SK-N-SH (cell line): ENCODE measurements at regions not wholly inside any gene's neighbourhood (a gene's known extent, or its start where the extent isn't known, plus 50 kb on each side); places are given as distances from the start of the nearest gene placed in this dataset.

ENCODE experiments used
- CTCF ChIA-PET: fragments of 300-600, 350-600 bp; formaldehyde crosslinking; extraction: SDS; loops from one replicate; lab custom pipeline; 2021; lab: Yijun Ruan, JAX
- POLR2A ChIA-PET: fragments of 350-600 bp; sonication (Branson Sonifier 250); formaldehyde crosslinking; extraction: SDS; loops from one replicate; lab custom pipeline; 2020; ENCODE audit warnings: antibody characterized with exemption, inconsistent platforms; lab: Yijun Ruan, JAX
- DNase-seq: peaks from one replicate; pipeline ENCODE4 v3.0.0; 2012
- H2AFZ ChIP-seq: fragments of 200-600 bp; sonication (generic); 2 replicates; pipeline ENCODE4 v1.8.1; 2016; ENCODE audit warnings: antibody characterized with exemption, mild to moderate bottlenecking, low read depth
- H3F3A ChIP-seq: fragments of 200-600 bp; sonication (generic); replicated peaks from 2 replicates; pipeline ENCODE3; 2016; ENCODE audit warnings: antibody characterized with exemption, mild to moderate bottlenecking; ENCODE audit not compliant: insufficient read depth
- H3K27ac ChIP-seq, 2 experiments: fragments of 200-500 bp in 1 of 2; fragments of 200-600 bp in 1 of 2; sonication (Bioruptor generic) in 1 of 2; sonication (generic), shearing (Covaris generic) in 1 of 2; 2 replicates each; pipeline versions ENCODE4 v1.5.1 to v1.6.1; 2014 to 2016; ENCODE audit warnings: low read depth in 2 of 2, inconsistent platforms in 1 of 2, low read length in 1 of 2, mild to moderate bottlenecking in 1 of 2, mixed read lengths in 1 of 2
- H3K27me3 ChIP-seq: fragments of 200-600 bp; sonication (generic), shearing (Covaris generic); 2 replicates; pipeline ENCODE4 v1.6.1; 2016; ENCODE audit warnings: mixed run types; ENCODE audit not compliant: insufficient read depth
- H3K36me3 ChIP-seq, 2 experiments: fragments of 200-500 bp in 1 of 2; fragments of 200-600 bp in 1 of 2; sonication (Bioruptor generic) in 1 of 2; sonication (generic) in 1 of 2; replicated peaks in 1 of 2; 2 replicates each; pipeline versions ENCODE3 to v1.5.1; 2014 to 2016; ENCODE audit warnings: low read length in 1 of 2, mild to moderate bottlenecking in 1 of 2; ENCODE audit not compliant: insufficient read depth in 2 of 2, control insufficient read depth in 1 of 2
- H3K4me1 ChIP-seq, 2 experiments: fragments of 200-500 bp in 1 of 2; fragments of 200-600 bp in 1 of 2; sonication (Bioruptor generic) in 1 of 2; sonication (generic), shearing (Covaris generic) in 1 of 2; 2 replicates each; pipeline versions ENCODE4 v1.5.1 to v1.6.1; 2014 to 2016; ENCODE audit warnings: low read depth in 1 of 2, low read length in 1 of 2, mixed run types in 1 of 2; ENCODE audit not compliant: insufficient read depth in 2 of 2, control insufficient read depth in 1 of 2
- H3K4me2 ChIP-seq: fragments of 200-600 bp; sonication (generic), shearing (Covaris generic); 2 replicates; pipeline ENCODE4 v1.6.1; 2017; ENCODE audit warnings: mixed run types
- H3K4me3 ChIP-seq, 2 experiments: fragments of 200-500 bp in 1 of 2; fragments of 200-600 bp in 1 of 2; sonication (Bioruptor generic) in 1 of 2; sonication (generic), shearing (Covaris generic) in 1 of 2; 2 replicates each; pipeline versions ENCODE4 v1.5.1 to v1.8.1; 2014 to 2016; ENCODE audit warnings: low read depth in 2 of 2, inconsistent platforms in 1 of 2, low read length in 1 of 2, mild to moderate bottlenecking in 1 of 2, mixed read lengths in 1 of 2, moderate library complexity in 1 of 2
- H3K79me2 ChIP-seq: fragments of 200-600 bp; sonication (generic); 2 replicates; pipeline ENCODE4 v1.8.1; 2017; ENCODE audit warnings: mild to moderate bottlenecking; ENCODE audit not compliant: insufficient read depth
- H3K9ac ChIP-seq: fragments of 200-600 bp; sonication (generic); 2 replicates; pipeline ENCODE4 v1.6.1; 2017; ENCODE audit warnings: mixed run types
- H3K9me2 ChIP-seq: fragments of 200-600 bp; sonication (generic); 2 replicates; pipeline ENCODE4 v1.6.1; 2017; ENCODE audit warnings: mixed run types
- H3K9me3 ChIP-seq: fragments of 200-600 bp; sonication (generic); 2 replicates; pipeline ENCODE4 v1.6.1; 2017; ENCODE audit warnings: mixed run types, mild to moderate bottlenecking, moderate library complexity
- H4K20me1 ChIP-seq: fragments of 200-600 bp; sonication (generic); 2 replicates; pipeline ENCODE4 v1.6.1; 2017; ENCODE audit warnings: mild to moderate bottlenecking, mixed run types; ENCODE audit not compliant: insufficient read depth
- EP300 ChIP-seq, 2 experiments: IDR thresholded peaks; 2 replicates each; pipeline versions ENCODE4 v1.4.0 to v1.6.1; 2012; ENCODE audit warnings: borderline replicate concordance in 1 of 2, low read depth in 1 of 2, low read length in 1 of 2
- EZH2phosphoT487 ChIP-seq: fragments of 200-600 bp; sonication (generic); IDR thresholded peaks from 2 replicates; pipeline ENCODE4 v1.6.1; 2017; ENCODE audit warnings: low read depth, mixed run types, mild to moderate bottlenecking, antibody characterized with exemption, moderate library complexity, borderline replicate concordance
- FOSL2 ChIP-seq: IDR thresholded peaks from 2 replicates; pipeline ENCODE4 v1.4.0; 2012; ENCODE audit warnings: low read depth, mild to moderate bottlenecking, moderate library complexity, borderline replicate concordance
- FOXJ3 ChIP-seq: sonication (generic); formaldehyde crosslinking; IDR thresholded peaks from 2 replicates; pipeline ENCODE4 v1.5.1; 2020; ENCODE audit warnings: mild to moderate bottlenecking, missing genetic modification reagents
- GATA2 ChIP-seq: sonication (generic); formaldehyde crosslinking; IDR thresholded peaks from 2 replicates; pipeline ENCODE4 v1.5.0; 2020; ENCODE audit warnings: mild to moderate bottlenecking, missing genetic modification reagents
- MEF2A ChIP-seq: IDR thresholded peaks from 2 replicates; pipeline ENCODE4 v1.4.0; 2012; ENCODE audit warnings: low read depth, borderline replicate concordance
- MXI1 ChIP-seq: IDR thresholded peaks from 2 replicates; pipeline ENCODE4 v1.6.1; 2012; ENCODE audit warnings: mild to moderate bottlenecking, low read depth, low read length, improper control_type of control experiment
- NFIC ChIP-seq: IDR thresholded peaks from 2 replicates; pipeline ENCODE4 v1.4.0; 2012; ENCODE audit warnings: borderline replicate concordance
- NRF1 ChIP-seq: IDR thresholded peaks from 2 replicates; pipeline ENCODE4 v1.6.1; 2012; ENCODE audit warnings: low read depth, mild to moderate bottlenecking, low read length
- POLR2AphosphoS5 ChIP-seq: IDR thresholded peaks from 2 replicates; pipeline ENCODE4 v1.6.1; 2012; ENCODE audit warnings: low read depth, low read length
- RCOR1 ChIP-seq: fragments of 150-350 bp; IDR thresholded peaks from 2 replicates; pipeline ENCODE4 v1.6.1; 2017; ENCODE audit warnings: antibody characterized with exemption, low read length
- REST ChIP-seq: IDR thresholded peaks from 2 replicates; pipeline ENCODE4 v1.6.1; 2012; ENCODE audit warnings: mild to moderate bottlenecking, low read depth, low read length, moderate library complexity
- SIN3A ChIP-seq: IDR thresholded peaks from 2 replicates; pipeline ENCODE4 v1.6.1; 2012; ENCODE audit warnings: low read depth, mild to moderate bottlenecking, low read length, moderate library complexity, borderline replicate concordance
- SMC3 ChIP-seq: IDR thresholded peaks from 2 replicates; pipeline ENCODE4 v1.6.1; 2012; ENCODE audit warnings: low read depth, low read length, improper control_type of control experiment
- TAF1 ChIP-seq: IDR thresholded peaks from 2 replicates; pipeline ENCODE4 v1.6.1; 2012; ENCODE audit warnings: low read depth, mild to moderate bottlenecking, low read length, moderate library complexity, borderline replicate concordance
- TCF12 ChIP-seq: IDR thresholded peaks from 2 replicates; pipeline ENCODE4 v1.4.0; 2012
- YY1 ChIP-seq: IDR thresholded peaks from 2 replicates; pipeline ENCODE4 v1.4.0; 2012; ENCODE audit warnings: low read depth, mild to moderate bottlenecking
- WGBS: methylation state at CpG from one replicate; pipeline ENCODE4 v1.1.6; 2017; ENCODE audit warnings: low lambda C conversion rate; 5-methylcytosine and 5-hydroxymethylcytosine counted together
- TF ChIP-seq, protein P1 (sequence below): IDR thresholded peaks from 2 replicates; pipeline ENCODE4 v1.4.0; 2012; ENCODE audit warnings: low read depth, borderline replicate concordance
- TF ChIP-seq, protein P2 (sequence below): IDR thresholded peaks from 2 replicates; pipeline ENCODE4; 2012
- TF ChIP-seq, protein P3 (sequence below): fragments of 150-350 bp; IDR thresholded peaks from 2 replicates; pipeline ENCODE4 v1.6.1; 2017; ENCODE audit warnings: antibody characterized with exemption, low read length, low read depth, borderline replicate concordance

GRCh38 chr3:148073721-148074456, 623.8 kb upstream of the AGTR1 start:
- H3K27ac ChIP-seq = no peak overlapping the region
- TF ChIP-seq, protein P1, sequence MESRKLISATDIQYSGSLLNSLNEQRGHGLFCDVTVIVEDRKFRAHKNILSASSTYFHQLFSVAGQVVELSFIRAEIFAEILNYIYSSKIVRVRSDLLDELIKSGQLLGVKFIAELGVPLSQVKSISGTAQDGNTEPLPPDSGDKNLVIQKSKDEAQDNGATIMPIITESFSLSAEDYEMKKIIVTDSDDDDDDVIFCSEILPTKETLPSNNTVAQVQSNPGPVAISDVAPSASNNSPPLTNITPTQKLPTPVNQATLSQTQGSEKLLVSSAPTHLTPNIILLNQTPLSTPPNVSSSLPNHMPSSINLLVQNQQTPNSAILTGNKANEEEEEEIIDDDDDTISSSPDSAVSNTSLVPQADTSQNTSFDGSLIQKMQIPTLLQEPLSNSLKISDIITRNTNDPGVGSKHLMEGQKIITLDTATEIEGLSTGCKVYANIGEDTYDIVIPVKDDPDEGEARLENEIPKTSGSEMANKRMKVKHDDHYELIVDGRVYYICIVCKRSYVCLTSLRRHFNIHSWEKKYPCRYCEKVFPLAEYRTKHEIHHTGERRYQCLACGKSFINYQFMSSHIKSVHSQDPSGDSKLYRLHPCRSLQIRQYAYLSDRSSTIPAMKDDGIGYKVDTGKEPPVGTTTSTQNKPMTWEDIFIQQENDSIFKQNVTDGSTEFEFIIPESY = no peak
- TF ChIP-seq MXI1 = no peak
- no peak for TF ChIP-seq GATA2
- no peak for TF ChIP-seq FOXJ3 (CRISPR knock-in tag)
- TF ChIP-seq TAF1 = no peak
- TF ChIP-seq SMC3 = no peak
- no peak for TF ChIP-seq REST
- TF ChIP-seq FOSL2 = no peak
- no peak for TF ChIP-seq YY1
- no peak for TF ChIP-seq TCF12
- TF ChIP-seq, protein P2, sequence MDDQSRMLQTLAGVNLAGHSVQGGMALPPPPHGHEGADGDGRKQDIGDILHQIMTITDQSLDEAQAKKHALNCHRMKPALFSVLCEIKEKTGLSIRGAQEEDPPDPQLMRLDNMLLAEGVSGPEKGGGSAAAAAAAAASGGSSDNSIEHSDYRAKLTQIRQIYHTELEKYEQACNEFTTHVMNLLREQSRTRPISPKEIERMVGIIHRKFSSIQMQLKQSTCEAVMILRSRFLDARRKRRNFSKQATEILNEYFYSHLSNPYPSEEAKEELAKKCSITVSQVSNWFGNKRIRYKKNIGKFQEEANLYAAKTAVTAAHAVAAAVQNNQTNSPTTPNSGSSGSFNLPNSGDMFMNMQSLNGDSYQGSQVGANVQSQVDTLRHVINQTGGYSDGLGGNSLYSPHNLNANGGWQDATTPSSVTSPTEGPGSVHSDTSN = no peak
- no peak for TF ChIP-seq EZH2phosphoT487
- no peak for TF ChIP-seq EP300 (IDR thresholded peaks at IDR 0.05; ENCODE audit: borderline replicate concordance in 1 of 2, low read depth in 1 of 2, low read length in 1 of 2)
- TF ChIP-seq, protein P3, sequence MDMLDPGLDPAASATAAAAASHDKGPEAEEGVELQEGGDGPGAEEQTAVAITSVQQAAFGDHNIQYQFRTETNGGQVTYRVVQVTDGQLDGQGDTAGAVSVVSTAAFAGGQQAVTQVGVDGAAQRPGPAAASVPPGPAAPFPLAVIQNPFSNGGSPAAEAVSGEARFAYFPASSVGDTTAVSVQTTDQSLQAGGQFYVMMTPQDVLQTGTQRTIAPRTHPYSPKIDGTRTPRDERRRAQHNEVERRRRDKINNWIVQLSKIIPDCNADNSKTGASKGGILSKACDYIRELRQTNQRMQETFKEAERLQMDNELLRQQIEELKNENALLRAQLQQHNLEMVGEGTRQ = no peak
- TF ChIP-seq NRF1 = no peak
- no peak for TF ChIP-seq POLR2AphosphoS5
- TF ChIP-seq NFIC = no peak
- TF ChIP-seq RCOR1 = no peak
- TF ChIP-seq SIN3A = no peak
- no peak for TF ChIP-seq MEF2A
- TF ChIP-seq, all 33 proteins: peak for 0
- Histone ChIP-seq H3K9me3 (no peaks in the 10 kb centered on the region), H3K9me2 (peaks cover 5% of the 10 kb centered on the region; the same call in 1 of the 2 replicates), H3K79me2 (no peaks in the 10 kb centered on the region), H3K4me1 (peaks cover 0 to 4% of the 10 kb centered on the region in 2 experiments; a peak in 2 of 4 replicates), H3K36me3 (no peaks in the 10 kb centered on the region), H3K9ac (no peak overlapping the region), H3K4me3 (no peak overlapping the region), H3K27me3 (no peaks in the 10 kb centered on the region), H3F3A (no peaks in the 10 kb centered on the region), H3K4me2 (no peak overlapping the region), H4K20me1 (no peaks in the 10 kb centered on the region), H2AFZ (no peak overlapping the region)
- no peak for DNase-seq
- 85% methylated on average over 4 of the region's 4 CpGs for WGBS
- ChIA-PET POLR2A (no interaction called here), CTCF (interaction anchor here (1.0 to 1.3 kb wide), 2 partner anchors 9 to 712 kb away, joined by 3 to 4 read pairs; no protein-coding TSS in a partner anchor)
